ENCODE measurements at regions not wholly inside any gene's neighbourhood (a gene's known extent, or its start where the extent isn't known, plus 50 kb on each side); places are given as distances from the start of the nearest gene placed in this dataset.

GRCh38 chr15:77695961-77696582 is 63.4 kb upstream of the LINGO1 start:
- Histone ChIP-seq H3K4me3 (no peak overlapping the region), H3K27ac (no peak overlapping the region), H3K27me3 (peaks cover 0 to 78% of the 10 kb centered on the region in 2 donors), H3K9me3 (no peaks in the 10 kb centered on the region), H3K36me3 (no peaks in the 10 kb centered on the region), H3K4me1 (no peaks in the 10 kb centered on the region)
- WGBS, 2 donors = 11 to 18% methylated on average over 15 to 23 of the region's 23 CpGs
- DNase-seq (ENCODE audit: low spot score in 2 of 2) = no peak
- TF ChIP-seq EP300 (IDR thresholded peaks at IDR 0.05) = no peak
- no peak for TF ChIP-seq POLR2A (IDR thresholded peaks at IDR 0.05)
- TF ChIP-seq CTCF (IDR thresholded peaks at IDR 0.05) = no peak

GRCh38 chr15:77695548-77695947 is 62.8 kb upstream of the LINGO1 start:
- Histone ChIP-seq H3K36me3 (no peaks in the 10 kb centered on the region), H3K27ac (no peak overlapping the region), H3K4me1 (no peaks in the 10 kb centered on the region), H3K4me3 (no peak overlapping the region), H3K9me3 (no peaks in the 10 kb centered on the region), H3K27me3 (peaks cover 0 to 78% of the 10 kb centered on the region in 2 donors)
- no peak for TF ChIP-seq CTCF (IDR thresholded peaks at IDR 0.05)
- no peak for TF ChIP-seq EP300 (IDR thresholded peaks at IDR 0.05)
- no peak for DNase-seq (ENCODE audit: low spot score in 2 of 2)
- WGBS, 2 donors = 47 to 56% methylated on average over 5 of the region's 6 CpGs

- Histone ChIP-seq H3K36me3 (no peaks in the 10 kb centered on the region), H3K27ac (no peak overlapping the region), H3K27me3 (peaks cover 0 to 77% of the 10 kb centered on the region in 2 donors), H3K9me3 (no peaks in the 10 kb centered on the region), H3K4me3 (no peak overlapping the region), H3K4me1 (no peaks in the 10 kb centered on the region)
- no peak for DNase-seq (ENCODE audit: low spot score in 2 of 2)
- 48 to 54% methylated on average over 5 of the region's 5 CpGs for WGBS, 2 donors
- TF ChIP-seq POLR2A (IDR thresholded peaks at IDR 0.05) (no peak), EP300 (IDR thresholded peaks at IDR 0.05) (no peak), CTCF (IDR thresholded peaks at IDR 0.05) (no peak)
Measured at GRCh38 chr15:77693576-77693975, 60.9 kb upstream of the LINGO1 start.

- H3K36me3 ChIP-seq = no peaks in the 10 kb centered on the region
- H3K9me3 ChIP-seq = no peaks in the 10 kb centered on the region
- no peak overlapping the region for H3K4me3 ChIP-seq
- no peak for TF ChIP-seq EP300 (IDR thresholded peaks at IDR 0.05)
- TF ChIP-seq POLR2A (IDR thresholded peaks at IDR 0.05) = no peak
- TF ChIP-seq CTCF (IDR thresholded peaks at IDR 0.05) = no peak
- H3K4me1 ChIP-seq = no peaks in the 10 kb centered on the region
- no peak overlapping the region for H3K27ac ChIP-seq
- no peak for DNase-seq (ENCODE audit: low spot score in 2 of 2)
- 66 to 75% methylated on average over 11 of the region's 11 CpGs for WGBS, 2 donors
- peaks cover 0 to 68% of the 10 kb centered on the region in 2 donors for H3K27me3 ChIP-seq
Measured at GRCh38 chr15:77692614-77693013, 59.9 kb upstream of the LINGO1 start.

GRCh38 chr15:77691607-77692006 is 58.9 kb upstream of the LINGO1 start:
- no peaks in the 10 kb centered on the region for H3K9me3 ChIP-seq
- H3K4me1 ChIP-seq = no peaks in the 10 kb centered on the region
- TF ChIP-seq POLR2A (IDR thresholded peaks at IDR 0.05) (no peak), CTCF (IDR thresholded peaks at IDR 0.05) (no peak), EP300 (IDR thresholded peaks at IDR 0.05) (no peak)
- H3K4me3 ChIP-seq = no peak overlapping the region
- no peaks in the 10 kb centered on the region for H3K36me3 ChIP-seq
- H3K27me3 ChIP-seq = peaks cover 0 to 58% of the 10 kb centered on the region in 2 donors
- WGBS, 2 donors = 73 to 75% methylated on average over 14 of the region's 14 CpGs
- DNase-seq (ENCODE audit: low spot score in 2 of 2) = no peak
- H3K27ac ChIP-seq = no peak overlapping the region

Data from tibial nerve (tissue), 4 donors.